A549 (cell line): ENCODE measurements at regions not wholly inside any gene's neighbourhood (a gene's known extent, or its start where the extent isn't known, plus 50 kb on each side); places are given as distances from the start of the nearest gene placed in this dataset.

Source experiments
- ATAC-seq, 2 experiments: fragments of 200-7000 bp in 1 of 2; fragments of >200 bp in 1 of 2; cut with Nextera tagmentation in 1 of 2; cut with Tn5 transposase in 1 of 2; 3 replicates each; pipeline versions ENCODE4 v1.8.0 to v1.9.1; 2018 to 2020; ENCODE audit warnings: mild to moderate bottlenecking in 1 of 2, moderate library complexity in 1 of 2
- CTCF ChIA-PET: fragments of 300-600 bp; sonication (Branson Sonifier 250); formaldehyde crosslinking; extraction: SDS; loops from one replicate; lab custom pipeline; 2021; ENCODE audit warnings: antibody characterized with exemption, inconsistent platforms; lab: Yijun Ruan, JAX
- POLR2A ChIA-PET: fragments of 350-600 bp; formaldehyde crosslinking; extraction: SDS; loops from one replicate; lab custom pipeline; 2021; ENCODE audit warnings: antibody characterized with exemption, inconsistent platforms; lab: Yijun Ruan, JAX
- DNase-seq, 2 experiments: peaks; one replicate each; pipeline versions ENCODE4 v3.0.0 to v3.0.0-alpha.2; 2011 to 2016; ENCODE audit warnings: low read depth in 1 of 2, low spot score in 1 of 2
- FAIRE-seq: peaks from 2 replicates; lab custom pipeline; 2011; peaks lifted over from hg19 to GRCh38; lab: Jason Lieb, UNC
- H3K27ac ChIP-seq, 2 experiments: fragments of >200 bp; sonication (Bioruptor Twin); formaldehyde crosslinking; 3 replicates each; pipeline ENCODE4 v1.5.1; 2016 to 2017
- H3K4me1 ChIP-seq: fragments of >200 bp; sonication (Bioruptor Twin); formaldehyde crosslinking; 3 replicates; pipeline ENCODE4 v1.6.1; 2016
- H3K4me2 ChIP-seq: fragments of >200 bp; sonication (Bioruptor Twin); formaldehyde crosslinking; 3 replicates; pipeline ENCODE4 v1.6.1; 2016
- H3K4me3 ChIP-seq: fragments of >200 bp; sonication (Bioruptor Twin); formaldehyde crosslinking; 3 replicates; pipeline ENCODE4 v1.5.1; 2016
- H3K9me3 ChIP-seq: fragments of >200 bp; sonication (Bioruptor Twin); formaldehyde crosslinking; 3 replicates; pipeline ENCODE4 v1.6.1; 2016
- BCL3 ChIP-seq: fragments of >200 bp; sonication (Bioruptor Twin); formaldehyde crosslinking; IDR thresholded peaks from 3 replicates; pipeline ENCODE4 v1.6.1; 2016
- BHLHE40 ChIP-seq: IDR thresholded peaks from 2 replicates; pipeline ENCODE4 v1.6.1; 2012; ENCODE audit warnings: low read depth, low read length, inconsistent platforms
- CBX8 ChIP-seq: fragments of 200-600 bp; sonication (generic); IDR thresholded peaks from 2 replicates; pipeline ENCODE4 v1.6.1; 2016
- CHD2 ChIP-seq: fragments of 150-350 bp; IDR thresholded peaks from 2 replicates; pipeline ENCODE4 v1.6.1; 2014; ENCODE audit warnings: low read length; ENCODE audit not compliant: partially characterized antibody
- E2F6 ChIP-seq: IDR thresholded peaks from 2 replicates; pipeline ENCODE4 v1.6.1; 2012; ENCODE audit warnings: low read depth, borderline replicate concordance
- EHF ChIP-seq: fragments of 250-450 bp; sonication (Bioruptor Pico); IDR thresholded peaks from 2 replicates; pipeline ENCODE4 v1.5.0; 2020; ENCODE audit warnings: mild to moderate bottlenecking
- EHMT2 ChIP-seq: fragments of 200-600 bp; sonication (generic); IDR thresholded peaks from 2 replicates; pipeline ENCODE4 v1.6.1; 2016; ENCODE audit warnings: antibody characterized with exemption, low read depth, mild to moderate bottlenecking, moderate library complexity
- FOSB ChIP-seq: fragments of 250-450 bp; sonication (Bioruptor Pico); IDR thresholded peaks from 2 replicates; pipeline ENCODE4 v1.5.0; 2020; ENCODE audit warnings: mild to moderate bottlenecking, moderate library complexity
- FOSL2 ChIP-seq, 2 experiments: fragments of 450-650 bp in 1 of 2; fragments of >200 bp in 1 of 2; sonication (Bioruptor Twin) in 1 of 2; formaldehyde crosslinking; IDR thresholded peaks; 2 replicates each; pipeline versions ENCODE4 v1.5.0 to v1.6.1; 2016 to 2020; ENCODE audit warnings: mild to moderate bottlenecking in 1 of 2, moderate library complexity in 1 of 2
- FOXS1 ChIP-seq: fragments of 250-450 bp; sonication (Bioruptor Pico); IDR thresholded peaks from 2 replicates; pipeline ENCODE4 v1.5.0; 2020; ENCODE audit warnings: mild to moderate bottlenecking, moderate library complexity
- GATA3 ChIP-seq: IDR thresholded peaks from 2 replicates; pipeline ENCODE4 v1.6.1; 2012; ENCODE audit warnings: borderline replicate concordance
- HDAC2 ChIP-seq: fragments of 200-600 bp; sonication (generic); IDR thresholded peaks from 2 replicates; pipeline ENCODE4 v1.6.1; 2016
- HEYL ChIP-seq: fragments of 250-450 bp; sonication (Bioruptor Pico); IDR thresholded peaks from 2 replicates; pipeline ENCODE4 v1.8.0; 2021; ENCODE audit warnings: mild to moderate bottlenecking, moderate library complexity
- JUNB ChIP-seq: fragments of >200 bp; sonication (Bioruptor Twin); formaldehyde crosslinking; IDR thresholded peaks from 2 replicates; pipeline ENCODE4 v1.6.1; 2016
- KDM1A ChIP-seq: fragments of 200-600 bp; sonication (generic); IDR thresholded peaks from 2 replicates; pipeline ENCODE4 v1.6.1; 2016; ENCODE audit warnings: low read depth, mild to moderate bottlenecking
- MAX ChIP-seq: IDR thresholded peaks from 2 replicates; pipeline ENCODE4 v1.6.1; 2012
- MYC ChIP-seq: IDR thresholded peaks from 2 replicates; pipeline ENCODE4 v1.6.1; 2012; ENCODE audit warnings: mild to moderate bottlenecking, inconsistent platforms, low read length, improper control_type of control experiment, borderline replicate concordance
- NPAS2 ChIP-seq: fragments of 250-450 bp; sonication (Bioruptor Pico); IDR thresholded peaks from 2 replicates; pipeline ENCODE4 v1.8.0; 2022; ENCODE audit warnings: mild to moderate bottlenecking, moderate library complexity, borderline replicate concordance
- POLR2A ChIP-seq: IDR thresholded peaks from 2 replicates; pipeline ENCODE4 v1.6.1; 2012; ENCODE audit warnings: mild to moderate bottlenecking, low read length
- POLR2AphosphoS2 ChIP-seq: conservative IDR thresholded peaks from 2 replicates; pipeline ENCODE4 v1.6.1; 2012; ENCODE audit warnings: low read length, improper control_type of control experiment, inconsistent platforms
- RARB ChIP-seq: fragments of 250-450 bp; sonication (Bioruptor Pico); IDR thresholded peaks from 2 replicates; pipeline ENCODE4 v1.8.0; 2021; ENCODE audit warnings: mild to moderate bottlenecking, moderate library complexity
- TFCP2L1 ChIP-seq: fragments of 250-450 bp; sonication (Bioruptor Pico); IDR thresholded peaks from 2 replicates; pipeline ENCODE4 v1.5.0; 2021; ENCODE audit warnings: mild to moderate bottlenecking
- TP53 ChIP-seq: fragments of 250-450 bp; sonication (Bioruptor Pico); IDR thresholded peaks from 2 replicates; pipeline ENCODE4 v1.5.0; 2021; ENCODE audit warnings: mild to moderate bottlenecking, moderate library complexity
- ZNF302 ChIP-seq: fragments of 250-450 bp; sonication (Bioruptor Pico); IDR thresholded peaks from 2 replicates; pipeline ENCODE4 v1.9.0; 2021; ENCODE audit warnings: inconsistent platforms, mild to moderate bottlenecking, moderate library complexity
- WGBS: methylation state at CpG from one replicate; pipeline ENCODE4 v1.1.6; 2017; ENCODE audit errors: missing lambda C conversion rate; 5-methylcytosine and 5-hydroxymethylcytosine counted together
- TF ChIP-seq, protein P1 (sequence below): fragments of 250-450 bp; sonication (Bioruptor Pico); IDR thresholded peaks from 2 replicates; pipeline ENCODE4 v1.5.0; 2021; ENCODE audit warnings: mild to moderate bottlenecking, moderate library complexity, borderline replicate concordance

DNA sequence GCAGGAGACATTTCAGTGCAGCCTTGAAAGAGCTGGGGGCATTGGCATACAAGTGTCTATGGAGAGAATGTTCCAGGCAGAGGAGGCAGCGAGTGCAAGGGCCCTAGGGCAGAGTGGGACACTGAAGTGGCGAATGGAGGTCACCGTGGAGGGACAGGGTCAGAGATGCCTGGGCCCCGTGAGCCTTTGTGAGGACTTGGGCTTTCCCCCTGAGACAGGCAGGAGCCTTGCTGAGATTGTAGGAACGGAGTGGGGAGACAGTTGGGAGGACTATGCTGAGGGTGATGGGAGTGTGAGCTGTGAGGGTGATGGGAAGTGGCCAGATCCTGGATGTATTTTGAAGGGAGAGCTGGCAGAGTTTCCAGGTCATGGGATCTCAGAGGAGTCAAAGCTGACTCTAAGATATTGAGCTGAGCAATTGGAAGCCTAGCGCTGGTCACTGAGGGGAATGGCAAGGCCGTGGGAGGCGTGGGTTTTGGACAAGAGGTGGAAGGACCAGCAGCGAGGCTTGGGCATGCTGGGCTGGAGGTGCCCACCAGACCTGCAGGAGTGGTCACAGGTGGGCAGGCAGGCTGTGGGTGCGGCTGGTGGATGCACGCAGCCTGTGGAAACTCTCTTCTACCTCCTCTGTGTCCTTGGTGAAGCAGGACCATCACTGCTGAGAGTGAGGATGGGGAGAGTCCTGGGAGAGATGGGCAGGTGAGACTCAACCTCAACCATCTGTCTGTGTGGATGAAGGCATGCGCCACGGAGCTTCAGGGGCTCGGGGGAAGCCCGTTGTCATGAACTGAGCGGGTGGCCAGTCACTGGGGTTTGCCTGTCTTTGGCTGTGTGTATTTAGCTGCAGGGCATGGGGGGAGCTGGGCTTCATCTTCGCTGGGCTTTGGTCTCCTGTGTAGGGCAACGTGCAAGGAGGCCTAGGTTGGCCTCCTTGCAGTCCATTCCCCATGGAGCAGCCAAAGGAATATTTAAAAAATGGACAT is 241.2 kb upstream of the HS6ST1 start:
- WGBS, result 37% methylated on average over 18 of the region's 18 CpGs
- ATAC-seq, result no peak
- no peak for FAIRE-seq

DNA sequence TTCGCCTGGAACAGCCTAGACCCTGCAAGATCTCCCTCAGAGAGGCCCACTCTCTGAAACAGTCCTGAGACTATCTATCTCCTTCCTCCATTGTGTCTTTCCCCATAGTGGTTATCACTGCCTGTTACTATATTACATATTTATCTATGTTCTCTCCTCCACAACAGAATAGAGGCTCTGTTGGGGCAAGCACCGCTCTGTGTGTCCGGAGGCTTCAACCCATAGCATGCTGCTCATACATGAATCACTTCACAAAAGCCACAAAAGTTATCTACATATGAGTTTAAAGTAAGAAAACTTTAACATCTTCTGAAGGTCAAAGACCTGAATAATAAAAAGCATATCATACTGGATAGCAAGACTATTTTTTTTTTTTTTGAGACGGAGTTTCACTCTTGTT is 242.1 kb upstream of the HS6ST1 start:
- H3K9me3 ChIP-seq, result no peaks in the 10 kb centered on the region
- H3K4me1 ChIP-seq, result no peaks in the 10 kb centered on the region
- ATAC-seq, result no peak
- CTCF ChIA-PET, result no interaction called here
- no peak overlapping the region for H3K27ac ChIP-seq
- no peak for DNase-seq
- H3K4me2 ChIP-seq, result no peak overlapping the region
- TF ChIP-seq TP53 (CRISPR knock-in tag) (no peak), ZNF302 (CRISPR knock-in tag) (no peak), TFCP2L1 (CRISPR knock-in tag) (no peak), FOXS1 (CRISPR knock-in tag) (no peak), FOSL2 (IDR thresholded peaks at IDR 0.05) (no peak), FOSL2 (CRISPR knock-in tag; IDR thresholded peaks at IDR 0.05) (no peak), HDAC2 (no peak), CHD2 (no peak), E2F6 (no peak), JUNB (no peak), KDM1A (no peak), POLR2A (no peak), BCL3 (no peak), GATA3 (no peak), EHF (CRISPR knock-in tag) (no peak), CBX8 (no peak)
- TF ChIP-seq, protein P1, sequence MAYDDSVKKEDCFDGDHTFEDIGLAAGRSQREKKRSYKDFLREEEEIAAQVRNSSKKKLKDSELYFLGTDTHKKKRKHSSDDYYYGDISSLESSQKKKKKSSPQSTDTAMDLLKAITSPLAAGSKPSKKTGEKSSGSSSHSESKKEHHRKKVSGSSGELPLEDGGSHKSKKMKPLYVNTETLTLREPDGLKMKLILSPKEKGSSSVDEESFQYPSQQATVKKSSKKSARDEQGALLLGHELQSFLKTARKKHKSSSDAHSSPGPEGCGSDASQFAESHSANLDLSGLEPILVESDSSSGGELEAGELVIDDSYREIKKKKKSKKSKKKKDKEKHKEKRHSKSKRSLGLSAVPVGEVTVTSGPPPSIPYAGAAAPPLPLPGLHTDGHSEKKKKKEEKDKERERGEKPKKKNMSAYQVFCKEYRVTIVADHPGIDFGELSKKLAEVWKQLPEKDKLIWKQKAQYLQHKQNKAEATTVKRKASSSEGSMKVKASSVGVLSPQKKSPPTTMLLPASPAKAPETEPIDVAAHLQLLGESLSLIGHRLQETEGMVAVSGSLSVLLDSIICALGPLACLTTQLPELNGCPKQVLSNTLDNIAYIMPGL, result no peak
- TF ChIP-seq, all 56 proteins: peak for 0
- no peak overlapping the region for H3K4me3 ChIP-seq
- POLR2A ChIA-PET, result no interaction called here
- no peak for FAIRE-seq
- 61% methylated on average over 4 of the region's 4 CpGs for WGBS

More for the DNA sequence above, 241.2 kb upstream of the HS6ST1 start:
- H3K4me3 ChIP-seq, result no peak overlapping the region
- no peak for TF ChIP-seq EHF (CRISPR knock-in tag)
- no peak for TF ChIP-seq CBX8
- TF ChIP-seq BHLHE40, result no peak
- TF ChIP-seq MAX, result no peak
- no peak for TF ChIP-seq RARB (CRISPR knock-in tag)
- no peak for TF ChIP-seq POLR2AphosphoS2
- no peak for TF ChIP-seq GATA3
- no peak for TF ChIP-seq NPAS2 (CRISPR knock-in tag)
- no peak for TF ChIP-seq FOSB (CRISPR knock-in tag)
- TF ChIP-seq MYC, result no peak
- TF ChIP-seq TP53 (CRISPR knock-in tag), result no peak
- no peak for TF ChIP-seq HEYL (CRISPR knock-in tag)
- TF ChIP-seq EHMT2, result no peak
- H3K9me3 ChIP-seq, result no peaks in the 10 kb centered on the region
- H3K4me2 ChIP-seq, result no peak overlapping the region
- H3K27ac ChIP-seq, result no peak overlapping the region
- no peaks in the 10 kb centered on the region for H3K4me1 ChIP-seq
- no peak for DNase-seq
- ChIA-PET POLR2A (no interaction called here), CTCF (no interaction called here)
